Neural progenitor cell (in vitro differentiated cells): ENCODE measurements at regions not wholly inside any gene's neighbourhood (a gene's known extent, or its start where the extent isn't known, plus 50 kb on each side); places are given as distances from the start of the nearest gene placed in this dataset.

Experiments used
- DNase-seq: peaks from one replicate; pipeline ENCODE4 v3.0.0-alpha.2; 2016; ENCODE audit warnings: low spot score
- H2AFZ ChIP-seq: fragments of 200-600 bp; sonication (generic); replicated peaks from 2 replicates; pipeline ENCODE4 v1.6.1; 2016; ENCODE audit warnings: antibody characterized with exemption
- H3F3A ChIP-seq: fragments of 200-600 bp; sonication (generic); 2 replicates; pipeline ENCODE4 v1.6.1; 2016; ENCODE audit warnings: antibody characterized with exemption, low read depth
- H3K27ac ChIP-seq: fragments of 200-600 bp; sonication (generic); 2 replicates; pipeline ENCODE4 v1.5.1; 2016; ENCODE audit warnings: mild to moderate bottlenecking
- H3K27me3 ChIP-seq: fragments of 200-600 bp; sonication (generic); 2 replicates; pipeline ENCODE4 v1.6.1; 2016; ENCODE audit warnings: mild to moderate bottlenecking, moderate library complexity
- H3K36me3 ChIP-seq: fragments of 200-600 bp; sonication (generic); 2 replicates; pipeline ENCODE4 v1.5.1; 2016
- H3K4me1 ChIP-seq: fragments of 200-600 bp; sonication (generic); 2 replicates; pipeline ENCODE4 v1.6.1; 2016; ENCODE audit warnings: mixed run types
- H3K4me2 ChIP-seq: fragments of 200-600 bp; sonication (generic); 2 replicates; pipeline ENCODE4 v1.6.1; 2016
- H3K4me3 ChIP-seq: fragments of 200-600 bp; sonication (generic); 2 replicates; pipeline ENCODE4 v1.5.1; 2016
- H3K79me2 ChIP-seq: fragments of 200-600 bp; sonication (generic); 2 replicates; pipeline ENCODE4 v1.6.1; 2016; ENCODE audit warnings: low read depth
- H3K9ac ChIP-seq: fragments of 200-600 bp; sonication (generic); 2 replicates; pipeline ENCODE4 v1.6.1; 2016
- H3K9me3 ChIP-seq: fragments of 200-600 bp; sonication (generic); 2 replicates; pipeline ENCODE4 v1.5.1; 2016; ENCODE audit warnings: low read depth
- H4K20me1 ChIP-seq: fragments of 200-600 bp; sonication (generic); 2 replicates; pipeline ENCODE4 v1.6.1; 2016; ENCODE audit warnings: low read depth
- H3K27ac Mint-ChIP-seq: 3 replicates; pipeline ENCODE4 v1.8.0; 2021; ENCODE audit warnings: mixed read lengths
- H3K27me3 Mint-ChIP-seq: 2 replicates; pipeline ENCODE4 v1.8.0; 2022; ENCODE audit warnings: low read depth, mild to moderate bottlenecking, inconsistent platforms, moderate library complexity, mixed read lengths; ENCODE audit not compliant: insufficient read depth
- H3K36me3 Mint-ChIP-seq: 3 replicates; pipeline ENCODE4 v1.8.0; 2021; ENCODE audit warnings: mixed read lengths
- H3K4me1 Mint-ChIP-seq: 3 replicates; pipeline ENCODE4 v1.8.0; 2021; ENCODE audit warnings: mixed read lengths
- H3K4me3 Mint-ChIP-seq: 3 replicates; pipeline ENCODE4 v1.8.0; 2021; ENCODE audit warnings: mild to moderate bottlenecking, moderate library complexity, mixed read lengths
- H3K9me3 Mint-ChIP-seq: 3 replicates; pipeline ENCODE4 v1.8.0; 2020; ENCODE audit warnings: mixed read lengths
- CTCF ChIP-seq: fragments of 200-600 bp; sonication (generic); IDR thresholded peaks from 2 replicates; pipeline ENCODE4 v1.5.1; 2017; ENCODE audit warnings: antibody characterized with exemption, mild to moderate bottlenecking
- EZH2 ChIP-seq: fragments of 200-600 bp; sonication (generic); IDR thresholded peaks from 2 replicates; pipeline ENCODE4 v1.6.1; 2017; ENCODE audit warnings: antibody characterized with exemption, mild to moderate bottlenecking, moderate library complexity
- EZH2phosphoT487 ChIP-seq: fragments of 200-600 bp; sonication (generic); IDR thresholded peaks from 2 replicates; pipeline ENCODE4 v1.6.1; 2017; ENCODE audit warnings: antibody characterized with exemption

GRCh38 chr9:95732802-95733688 is 142.4 kb upstream of the ERCC6L2 start:
- H3K27me3 Mint-ChIP-seq = peaks cover 6% of the 10 kb centered on the region
- Histone ChIP-seq H3K79me2 (no peaks in the 10 kb centered on the region), H3F3A (no peaks in the 10 kb centered on the region), H3K9ac (no peak overlapping the region), H3K27me3 (no peaks in the 10 kb centered on the region), H3K4me2 (no peak overlapping the region), H3K27ac (no peak overlapping the region), H3K4me3 (no peak overlapping the region), H3K36me3 (no peaks in the 10 kb centered on the region), H3K4me1 (peaks cover 20% of the 10 kb centered on the region), H3K9me3 (no peaks in the 10 kb centered on the region), H4K20me1 (no peaks in the 10 kb centered on the region), H2AFZ (no peak overlapping the region)
- no peaks in the 10 kb centered on the region for H3K36me3 Mint-ChIP-seq
- TF ChIP-seq EZH2 (no peak), CTCF (no peak), EZH2phosphoT487 (no peak)
- no peak for DNase-seq
- H3K9me3 Mint-ChIP-seq = peaks cover 8% of the 10 kb centered on the region
- H3K4me1 Mint-ChIP-seq = peaks cover 23% of the 10 kb centered on the region
- no peak overlapping the region for H3K4me3 Mint-ChIP-seq
- no peak overlapping the region for H3K27ac Mint-ChIP-seq

- Mint-ChIP-seq H3K4me3 (no peak overlapping the region), H3K27me3 (peaks cover 4% of the 10 kb centered on the region), H3K27ac (no peak overlapping the region), H3K36me3 (no peaks in the 10 kb centered on the region), H3K9me3 (peaks cover 8% of the 10 kb centered on the region), H3K4me1 (peaks cover 21% of the 10 kb centered on the region)
- H3K9me3 ChIP-seq = no peaks in the 10 kb centered on the region
- no peaks in the 10 kb centered on the region for H3K79me2 ChIP-seq
- no peaks in the 10 kb centered on the region for H3F3A ChIP-seq
- H3K4me2 ChIP-seq = no peak overlapping the region
- DNase-seq = no peak
- no peak overlapping the region for H3K27ac ChIP-seq
- H3K27me3 ChIP-seq = no peaks in the 10 kb centered on the region
- H2AFZ ChIP-seq = no peak overlapping the region
- no peak for TF ChIP-seq CTCF
- TF ChIP-seq EZH2phosphoT487 = no peak
- TF ChIP-seq EZH2 = no peak
- no peaks in the 10 kb centered on the region for H4K20me1 ChIP-seq
- H3K4me3 ChIP-seq = no peak overlapping the region
- H3K9ac ChIP-seq = no peak overlapping the region
- peaks cover 20% of the 10 kb centered on the region for H3K4me1 ChIP-seq
- H3K36me3 ChIP-seq = no peaks in the 10 kb centered on the region
Measured at GRCh38 chr9:95731876-95732275, 143.6 kb upstream of the ERCC6L2 start.

GRCh38 chr9:95729669-95730368 is 145.7 kb upstream of the ERCC6L2 start:
- no peaks in the 10 kb centered on the region for H3K79me2 ChIP-seq
- no peaks in the 10 kb centered on the region for H3K36me3 Mint-ChIP-seq
- no peaks in the 10 kb centered on the region for H3K36me3 ChIP-seq
- H3K4me1 Mint-ChIP-seq = peaks cover 21% of the 10 kb centered on the region
- no peak overlapping the region for H3K27ac ChIP-seq
- no peak for DNase-seq
- peaks cover 20% of the 10 kb centered on the region for H3K4me1 ChIP-seq
- no peak overlapping the region for H3K4me2 ChIP-seq
- peaks cover 10% of the 10 kb centered on the region for H3K9me3 Mint-ChIP-seq
- H3K9me3 ChIP-seq = no peaks in the 10 kb centered on the region
- no peaks in the 10 kb centered on the region for H3F3A ChIP-seq
- no peaks in the 10 kb centered on the region for H4K20me1 ChIP-seq
- H2AFZ ChIP-seq = no peak overlapping the region
- peaks cover 4% of the 10 kb centered on the region for H3K27me3 Mint-ChIP-seq
- H3K4me3 Mint-ChIP-seq = no peak overlapping the region
- H3K27me3 ChIP-seq = no peaks in the 10 kb centered on the region
- H3K9ac ChIP-seq = no peak overlapping the region
- no peak overlapping the region for H3K4me3 ChIP-seq
- no peak overlapping the region for H3K27ac Mint-ChIP-seq
- TF ChIP-seq EZH2 = no peak
- no peak for TF ChIP-seq CTCF
- TF ChIP-seq EZH2phosphoT487 = no peak
